GM21786 (cell line): ENCODE measurements at regions not wholly inside any gene's neighbourhood (a gene's known extent, or its start where the extent isn't known, plus 50 kb on each side); places are given as distances from the start of the nearest gene placed in this dataset.

Experiments
- ATAC-seq: cut with Tn5 transposase; IDR thresholded peaks from one replicate; pipeline ENCODE4 v1.9.1; 2021; ENCODE audit not compliant: unreplicated experiment

- no peak for ATAC-seq
Observed at GRCh38 chr4:180898305-180898704, 1344.9 kb upstream of the TENM3 start.

GRCh38 chr4:180900781-180901180 is 1342.4 kb upstream of the TENM3 start:
- no peak for ATAC-seq

DNA sequence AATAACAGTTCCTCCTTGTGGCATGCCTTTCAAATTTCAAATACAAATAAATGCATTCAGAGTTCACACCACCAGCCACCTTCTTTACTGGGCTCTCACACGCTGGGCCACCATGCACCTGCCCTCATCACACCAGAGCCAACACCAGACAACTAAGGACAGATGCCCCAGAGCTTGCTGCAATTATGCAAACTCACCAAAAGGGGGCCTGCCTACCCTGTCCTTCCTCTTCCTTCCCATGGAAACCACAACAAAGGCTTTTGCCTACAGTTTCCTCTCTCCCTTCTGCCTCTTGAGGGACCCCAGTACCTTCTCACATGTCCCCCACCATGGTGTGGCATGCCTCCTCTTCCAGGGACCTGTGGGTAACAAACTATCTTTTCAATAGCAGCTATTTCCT is 1333.9 kb upstream of the TENM3 start:
- no peak for ATAC-seq

DNA sequence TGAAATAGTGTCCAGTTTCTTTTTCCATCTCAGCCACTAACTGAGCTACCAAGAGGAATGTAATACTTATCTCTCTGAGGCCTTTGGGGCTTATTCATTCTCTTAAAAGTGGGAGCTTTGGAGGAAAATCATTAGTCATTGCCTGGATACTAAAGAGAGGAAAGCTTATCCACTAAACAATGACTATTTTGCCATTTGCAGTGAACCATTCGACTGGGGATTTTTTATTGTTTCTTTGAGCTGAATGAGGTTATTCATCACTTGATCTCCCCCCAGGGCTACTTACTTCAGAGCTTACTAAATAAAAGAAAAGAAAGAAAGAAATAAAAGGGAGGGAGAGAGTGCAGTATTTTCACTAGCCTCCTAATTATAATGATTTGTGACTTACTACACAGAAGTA is 1329.5 kb upstream of the TENM3 start:
- no peak for ATAC-seq

GRCh38 chr4:180923486-180923885 is 1319.7 kb upstream of the TENM3 start:
- ATAC-seq: no peak

DNA sequence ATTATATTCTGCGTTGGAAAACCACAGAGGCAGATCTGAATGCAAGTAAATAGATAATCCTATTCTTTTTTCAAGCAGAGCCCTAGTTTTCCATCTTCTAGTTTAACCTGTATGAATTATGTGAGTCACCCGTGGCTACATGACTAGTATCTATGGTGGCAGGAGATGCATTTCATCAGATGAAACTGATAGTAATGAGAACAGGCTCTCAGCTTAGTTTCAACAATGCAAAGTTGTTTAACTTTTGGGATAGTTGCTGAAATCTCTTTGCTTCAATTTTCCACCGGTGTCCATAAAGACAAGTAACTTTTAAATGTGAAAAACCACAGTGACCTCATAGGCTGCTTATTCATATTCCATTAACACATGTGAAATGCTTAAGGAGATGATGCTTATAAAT is 1317.4 kb upstream of the TENM3 start:
- ATAC-seq: no peak

- ATAC-seq: no peak
Observed at GRCh38 chr4:180926277-180926676, 1316.9 kb upstream of the TENM3 start.

DNA sequence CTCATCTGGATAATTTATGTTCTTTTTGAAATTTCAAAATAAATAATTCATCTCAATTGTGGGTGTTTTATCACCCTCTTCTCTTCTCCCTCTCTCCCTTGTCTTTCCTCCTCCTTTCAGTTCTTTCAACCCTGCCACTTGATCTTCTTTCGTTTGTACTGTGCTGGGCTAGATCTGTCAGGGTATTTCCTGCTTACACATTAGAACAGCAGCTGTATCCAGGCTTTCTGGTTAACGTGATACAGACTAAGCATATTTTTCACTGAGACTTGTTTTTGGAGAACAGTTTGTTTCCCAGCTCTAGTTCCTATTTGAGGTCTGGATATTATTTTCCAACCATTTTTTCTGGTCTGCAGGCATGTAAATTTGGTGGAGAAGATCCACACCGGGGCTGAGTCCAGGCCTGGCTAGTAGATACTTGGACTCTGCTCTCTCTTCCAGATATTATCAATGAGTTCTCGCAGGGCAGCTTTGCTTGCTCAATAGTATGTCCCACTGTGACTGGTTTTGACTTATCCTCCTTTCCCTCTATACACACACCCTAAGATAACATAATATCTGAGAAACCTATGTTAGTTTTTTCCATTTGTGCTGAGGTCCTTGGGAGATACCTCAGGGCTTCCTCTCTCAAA is 1310.7 kb upstream of the TENM3 start:
- no peak for ATAC-seq

DNA sequence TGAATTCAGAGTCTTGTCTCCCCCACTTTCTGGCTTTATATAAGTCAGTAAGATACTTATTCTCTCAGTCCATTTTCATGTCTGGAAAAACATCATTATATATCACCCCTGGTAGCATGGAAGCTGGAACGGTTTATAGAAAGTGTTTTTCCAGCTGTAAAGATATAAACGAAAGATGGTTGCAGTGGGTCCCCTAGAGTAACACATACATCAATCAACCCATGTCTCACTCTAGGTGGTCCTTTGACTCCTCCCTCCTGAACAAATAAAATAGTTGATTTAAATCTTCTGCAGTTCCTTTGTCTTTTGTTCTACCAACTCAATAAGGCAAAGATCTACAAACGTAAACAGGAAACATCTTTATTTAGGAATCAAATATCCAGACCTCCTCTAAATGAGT is 1306.1 kb upstream of the TENM3 start:
- ATAC-seq: no peak

DNA sequence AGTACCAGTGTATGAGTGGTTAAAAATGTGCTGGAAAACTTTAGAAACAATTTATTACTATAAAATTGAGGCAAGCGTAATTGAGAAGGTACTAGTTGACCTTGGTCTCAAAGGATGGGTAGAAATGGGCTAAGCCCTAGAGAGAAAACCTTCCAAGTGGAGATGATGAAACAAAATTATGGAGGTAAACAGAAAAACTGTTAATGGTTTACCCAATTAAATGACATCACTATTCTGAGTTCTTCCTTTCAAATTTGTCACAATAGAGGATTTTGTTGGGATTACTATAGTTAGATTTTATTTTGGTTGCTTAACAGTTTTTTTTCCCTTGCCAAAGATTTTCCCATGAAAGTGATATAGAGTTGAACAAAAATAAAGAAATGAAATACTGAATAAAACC is 1302.5 kb upstream of the TENM3 start:
- ATAC-seq: no peak

GRCh38 chr4:180942367-180942916 is 1300.8 kb upstream of the TENM3 start:
- no peak for ATAC-seq

DNA sequence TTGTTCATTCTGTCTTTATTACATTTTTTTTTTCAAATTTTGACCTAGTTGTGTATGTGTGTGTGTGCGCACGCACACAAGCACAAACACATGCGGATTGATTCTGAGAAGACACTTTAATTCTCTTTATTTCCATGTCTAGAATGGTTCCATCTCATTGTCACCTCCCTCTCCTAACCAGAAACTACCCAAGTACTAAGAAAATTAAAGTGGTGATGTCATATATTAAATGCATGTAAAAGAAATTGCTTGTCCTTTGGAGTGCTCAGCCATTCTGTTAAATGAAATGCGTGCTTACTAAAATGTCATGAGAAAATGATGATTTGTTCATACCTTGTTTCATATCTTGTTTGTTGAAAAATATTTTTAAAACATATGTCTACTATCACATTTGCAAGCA is 1297.0 kb upstream of the TENM3 start:
- no peak for ATAC-seq

- no peak for ATAC-seq
Observed at GRCh38 chr4:180947425-180947824, 1295.8 kb upstream of the TENM3 start.

DNA sequence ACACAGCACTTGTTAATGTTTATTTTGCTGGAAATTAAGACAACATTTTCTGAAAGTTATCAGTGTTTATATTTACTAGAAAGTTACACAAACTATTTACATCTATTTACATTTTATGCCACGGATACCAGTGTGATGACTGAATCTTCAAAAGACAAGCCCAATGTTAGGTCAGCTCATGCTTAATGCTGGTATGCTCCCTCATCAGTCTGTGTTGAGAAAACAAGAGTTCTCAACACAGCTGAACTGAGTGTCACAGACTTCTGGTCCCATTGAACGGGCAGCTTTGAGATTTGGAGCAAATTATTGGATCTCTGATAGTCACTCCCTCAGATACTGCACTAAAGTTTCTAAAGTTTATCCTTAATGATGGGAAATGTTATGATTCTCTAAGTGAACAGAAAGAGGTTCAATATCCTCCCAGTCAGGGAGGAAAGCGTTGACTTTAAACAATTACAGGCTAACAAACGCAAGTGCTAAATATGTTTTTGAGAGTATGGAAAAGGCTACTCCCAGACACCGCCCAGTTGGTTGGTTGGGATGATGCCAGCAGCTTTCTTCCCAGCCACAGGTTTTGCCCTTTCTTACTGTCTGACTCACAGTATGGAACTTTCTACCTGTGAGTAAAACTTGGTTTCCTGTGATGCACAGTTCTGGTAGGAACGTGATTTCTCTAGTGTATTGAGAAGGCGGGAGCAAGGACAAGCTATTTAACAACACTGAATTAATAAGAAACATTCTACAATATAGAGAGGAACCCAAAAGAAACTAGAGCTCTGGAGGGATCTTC is 1293.6 kb upstream of the TENM3 start:
- ATAC-seq: no peak

- no peak for ATAC-seq
Observed at GRCh38 chr4:180950377-180950776, 1292.8 kb upstream of the TENM3 start.

- ATAC-seq: no peak
Observed at GRCh38 chr4:180951312-180951711, 1291.9 kb upstream of the TENM3 start.

DNA sequence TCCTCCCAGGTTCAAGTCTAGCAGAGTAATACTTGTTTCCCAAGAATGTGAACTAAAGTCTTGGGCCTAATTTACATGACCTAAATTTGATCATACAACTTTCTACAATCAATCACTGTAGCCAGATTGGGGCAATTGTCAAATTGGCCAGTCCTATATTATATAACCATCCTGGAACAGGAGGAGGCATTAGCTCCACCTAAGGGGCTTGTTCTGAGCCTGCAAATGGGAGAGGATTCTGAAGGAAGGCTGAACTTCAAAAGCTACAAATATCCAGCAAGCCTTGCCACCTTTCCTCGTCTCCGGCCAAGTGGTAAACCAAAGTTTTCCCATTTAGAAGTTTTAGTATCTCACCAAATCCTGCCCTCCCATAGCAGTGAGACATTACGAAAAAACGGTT is 1289.6 kb upstream of the TENM3 start:
- ATAC-seq: no peak

GRCh38 chr4:180960743-180961401 is 1282.3 kb upstream of the TENM3 start:
- ATAC-seq: no peak

DNA sequence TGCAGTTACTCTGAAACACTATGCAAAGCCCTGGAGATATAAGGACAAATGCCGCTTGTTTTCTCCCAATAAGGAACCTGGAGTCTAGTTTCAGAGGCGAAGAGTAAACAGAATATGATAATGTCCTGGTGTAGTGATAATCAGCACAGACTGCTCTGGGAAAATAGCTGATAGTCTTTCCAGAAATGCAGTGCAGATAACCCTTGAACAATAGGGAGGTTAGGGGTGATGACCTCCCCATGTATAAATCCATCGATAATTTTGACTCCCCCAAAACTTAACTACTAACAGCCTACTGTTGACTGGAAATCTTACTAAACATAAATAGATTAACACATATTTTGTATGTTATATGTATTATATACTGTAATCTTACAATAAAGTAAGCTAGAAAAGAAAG is 1280.9 kb upstream of the TENM3 start:
- ATAC-seq: no peak

GRCh38 chr4:180966312-180966711 is 1276.9 kb upstream of the TENM3 start:
- ATAC-seq: no peak

DNA sequence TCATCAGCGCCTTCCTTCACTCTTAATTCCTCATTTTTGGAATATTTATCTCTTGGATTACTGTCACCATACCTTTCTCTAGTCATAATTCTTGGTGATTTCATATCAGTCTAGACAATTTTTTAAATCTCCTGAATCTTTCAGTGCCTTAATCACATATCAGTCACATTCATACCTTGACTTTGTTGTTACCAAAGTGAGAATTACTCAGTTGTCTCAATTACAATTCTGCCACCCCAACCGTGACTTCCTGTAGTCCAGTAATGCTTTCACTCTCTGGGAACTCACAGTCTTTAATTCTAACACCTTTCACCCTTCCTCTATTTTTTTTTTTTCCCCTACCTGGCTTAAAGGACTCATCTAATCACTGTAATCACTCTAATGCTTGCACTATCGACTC is 1275.3 kb upstream of the TENM3 start:
- no peak for ATAC-seq

- ATAC-seq: no peak
Observed at GRCh38 chr4:180973894-180974293, 1269.3 kb upstream of the TENM3 start.
